GM12878 (cell line): ENCODE measurements at regions not wholly inside any gene's neighbourhood (a gene's known extent, or its start where the extent isn't known, plus 50 kb on each side); places are given as distances from the start of the nearest gene placed in this dataset.

Source experiments
- ATAC-seq: fragments of 200-7000 bp; cut with Tn5 transposase; 3 replicates; pipeline ENCODE4 v1.9.1; 2020; ENCODE audit warnings: mild to moderate bottlenecking, moderate library complexity
- BruUV-seq: library from RNA; stranded (reverse); fragments of 400-500 nt; replicated peaks from 2 replicates; lab custom pipeline; 2021; lab: Mats Ljungman, UMichigan
- CTCF ChIA-PET: fragments of 300-600 bp; sonication (Branson Sonifier 250); formaldehyde crosslinking; extraction: SDS; loops from one replicate; lab custom pipeline; 2021; ENCODE audit warnings: inconsistent platforms; lab: Yijun Ruan, JAX
- POLR2A ChIA-PET: fragments of 350-600 bp; formaldehyde crosslinking; extraction: SDS; loops from one replicate; lab custom pipeline; 2021; ENCODE audit warnings: inconsistent platforms; lab: Charles Lee
- RAD21 ChIA-PET: fragments of 300-600 bp; sonication (Branson Sonifier 250); formaldehyde crosslinking; loops from one replicate; lab custom pipeline; 2023; ENCODE audit warnings: antibody characterized with exemption; ENCODE audit not compliant: unreplicated experiment; lab: Charles Lee
- SMC1A ChIA-PET: fragments of 300-600 bp; sonication (Branson Sonifier 250); formaldehyde crosslinking; loops from one replicate; lab custom pipeline; 2023; ENCODE audit not compliant: unreplicated experiment, uncharacterized antibody; lab: Charles Lee
- DNase-seq: peaks from one replicate; pipeline ENCODE4 v3.0.0-alpha.2; 2011; ENCODE audit warnings: low read depth, low spot score
- FAIRE-seq: peaks from 3 replicates; lab custom pipeline; 2011; peaks lifted over from hg19 to GRCh38; lab: Jason Lieb, UNC
- H2AFZ ChIP-seq: 2 replicates; pipeline ENCODE4 v1.6.0; 2011; ENCODE audit warnings: low read depth, low read length, control low read depth; ENCODE audit not compliant: control insufficient read depth
- H3K27ac ChIP-seq: 2 replicates; pipeline ENCODE4 v1.5.1; 2011; ENCODE audit warnings: control low read depth; ENCODE audit not compliant: control insufficient read depth, insufficient read depth
- H3K27me3 ChIP-seq, 2 experiments: replicated peaks in 1 of 2; 2 replicates each; pipeline versions ENCODE4 v1.6.0 to v1.6.1; 2011; ENCODE audit warnings: low read length in 1 of 2; ENCODE audit not compliant: control insufficient read depth in 2 of 2, insufficient read depth in 2 of 2
- H3K36me3 ChIP-seq, 2 experiments: 2 replicates each; pipeline ENCODE4 v1.5.1; 2011; ENCODE audit warnings: low read length in 1 of 2; ENCODE audit not compliant: control insufficient read depth in 2 of 2, insufficient read depth in 2 of 2
- H3K4me1 ChIP-seq: 2 replicates; pipeline ENCODE4 v1.6.1; 2011; ENCODE audit warnings: mild to moderate bottlenecking, low read length, moderate library complexity, mixed read lengths; ENCODE audit not compliant: control insufficient read depth, insufficient read depth
- H3K4me2 ChIP-seq: 2 replicates; pipeline ENCODE4 v1.6.0; 2011; ENCODE audit warnings: control low read depth; ENCODE audit not compliant: control insufficient read depth, insufficient read depth
- H3K4me3 ChIP-seq: fragments of 200-600 bp; sonication (generic); 2 replicates; pipeline ENCODE4 v1.5.1; 2016
- H3K79me2 ChIP-seq: 2 replicates; pipeline ENCODE4 v1.6.0; 2011; ENCODE audit warnings: low read length; ENCODE audit not compliant: control insufficient read depth, insufficient read depth
- H3K9ac ChIP-seq: 2 replicates; pipeline ENCODE4 v1.8.0; 2011; ENCODE audit warnings: low read length, control low read depth, mixed read lengths; ENCODE audit not compliant: control insufficient read depth, insufficient read depth
- H3K9me3 ChIP-seq: replicated peaks from 3 replicates; pipeline ENCODE4 v1.5.1; 2011; ENCODE audit warnings: mild to moderate bottlenecking, low read length; ENCODE audit not compliant: control insufficient read depth, insufficient read depth
- H4K20me1 ChIP-seq: 2 replicates; pipeline ENCODE4 v1.6.0; 2011; ENCODE audit not compliant: control insufficient read depth, insufficient read depth
- CUX1 ChIP-seq: IDR thresholded peaks from 2 replicates; pipeline ENCODE4 v1.6.1; 2012; ENCODE audit warnings: improper control_type of control experiment, low read depth, low read length; ENCODE audit not compliant: insufficient replicate concordance
- ETV6 ChIP-seq, 2 experiments: fragments of 450-650 bp in 1 of 2; IDR thresholded peaks in 1 of 2; conservative IDR thresholded peaks in 1 of 2; 2 replicates each; pipeline ENCODE4 v1.6.1; 2014; ENCODE audit warnings: antibody characterized with exemption in 1 of 2, borderline replicate concordance in 1 of 2, low read depth in 1 of 2, mild to moderate bottlenecking in 1 of 2, moderate library complexity in 1 of 2
- FOXM1 ChIP-seq: IDR thresholded peaks from 2 replicates; pipeline ENCODE4 v1.6.1; 2012; ENCODE audit warnings: low read depth, mild to moderate bottlenecking, inconsistent platforms, low read length, moderate library complexity
- JUNB ChIP-seq: IDR thresholded peaks from 2 replicates; pipeline ENCODE4 v1.6.1; 2016; ENCODE audit warnings: antibody characterized with exemption, mild to moderate bottlenecking
- KAT2A ChIP-seq: conservative IDR thresholded peaks from 2 replicates; pipeline ENCODE4 v1.6.1; 2011; ENCODE audit warnings: low read depth, low read length; ENCODE audit not compliant: control insufficient read depth
- MLLT1 ChIP-seq: fragments of 450-650 bp; IDR thresholded peaks from 2 replicates; pipeline ENCODE4 v1.6.1; 2016; ENCODE audit warnings: mild to moderate bottlenecking
- RFX5 ChIP-seq: IDR thresholded peaks from 2 replicates; pipeline ENCODE4 v1.6.1; 2011; ENCODE audit warnings: low read depth, low read length, improper control_type of control experiment
- WGBS: methylation state at CpG from one replicate; pipeline ENCODE4 v1.1.6; 2016; ENCODE audit warnings: low lambda C conversion rate; ENCODE audit not compliant: insufficient replicate concordance, insufficient coverage; ENCODE audit errors: missing lambda C conversion rate; 5-methylcytosine and 5-hydroxymethylcytosine counted together
- in situ Hi-C: fragments of 300-500 bp; cut with MboI; formaldehyde crosslinking; loops from 9 replicates; pipeline ENCODE4 v1.14.3; 2018; ENCODE audit warnings: mixed read lengths
- intact Hi-C: fragments of 100-400 bp; cut with micrococcal nuclease; formaldehyde crosslinking; loops from one replicate; pipeline ENCODE4 v1.14.2; 2022; ENCODE audit not compliant: unreplicated experiment

GRCh38 chr4:56234098-56234497 lies 153.2 kb downstream of the AASDH start:
- Histone ChIP-seq H3K4me1 (no peaks in the 10 kb centered on the region), H2AFZ (no peak overlapping the region), H3K27me3 (no peaks in the 10 kb centered on the region; a peak in 1 of 4 replicates), H3K4me3 (no peak overlapping the region), H3K27ac (no peak overlapping the region), H3K79me2 (no peaks in the 10 kb centered on the region), H3K9ac (no peak overlapping the region), H3K4me2 (no peak overlapping the region), H3K9me3 (no peaks in the 10 kb centered on the region), H4K20me1 (no peaks in the 10 kb centered on the region), H3K36me3 (no peaks in the 10 kb centered on the region)
- intact Hi-C loops (no loop called here), in situ Hi-C loops (no loop called here)
- WGBS, result 0% methylated on average over 1 of the region's 1 CpG
- POLR2A ChIA-PET, result no interaction called here
- CTCF ChIA-PET, result no interaction called here
- DNase-seq, result no peak
- SMC1A ChIA-PET, result no interaction called here
- no peak for FAIRE-seq
- no peak for TF ChIP-seq FOXM1
- TF ChIP-seq ETV6 (conservative IDR thresholded peaks at IDR 0.05 in 1 of 2, IDR thresholded peaks at IDR 0.05 in 1 of 2; ENCODE audit: borderline replicate concordance in 1 of 2, low read depth in 1 of 2), result no peak
- no peak for TF ChIP-seq KAT2A
- TF ChIP-seq RFX5, result no peak
- no peak for ATAC-seq
- RAD21 ChIA-PET, result no interaction called here
- BruUV-seq, result no TSS peak

DNA sequence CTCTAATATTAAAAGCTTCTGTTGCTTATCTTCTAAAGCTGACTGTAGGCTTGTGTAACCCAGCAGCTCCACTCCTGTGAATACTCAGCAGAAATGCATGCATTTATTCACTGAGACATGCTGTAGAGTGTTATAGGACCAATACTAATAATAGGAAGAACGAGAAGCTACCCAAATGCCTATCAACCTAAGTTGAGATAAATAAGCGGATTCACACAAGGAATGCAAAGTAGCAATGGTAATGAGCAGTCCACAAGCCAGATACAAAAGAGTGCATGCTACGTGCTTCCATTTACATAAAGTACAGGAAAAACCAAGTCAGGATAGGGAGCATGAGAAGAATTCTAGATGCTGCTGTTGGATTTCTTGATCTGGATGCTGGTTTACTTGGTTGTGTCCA lies 155.9 kb downstream of the AASDH start:
- in situ Hi-C loops, result no loop called here
- H3K27ac ChIP-seq, result no peak overlapping the region
- no peaks in the 10 kb centered on the region for H3K27me3 ChIP-seq
- ChIA-PET CTCF (no interaction called here), POLR2A (no interaction called here), RAD21 (no interaction called here), SMC1A (no interaction called here)
- H3K9me3 ChIP-seq, result no peaks in the 10 kb centered on the region
- H3K9ac ChIP-seq, result no peak overlapping the region
- FAIRE-seq (no peak), ATAC-seq (no peak), DNase-seq (no peak)
- H2AFZ ChIP-seq, result no peak overlapping the region
- H3K4me3 ChIP-seq, result no peak overlapping the region
- no peaks in the 10 kb centered on the region for H3K79me2 ChIP-seq
- TF ChIP-seq CUX1 (no peak), MLLT1 (no peak), JUNB (no peak)
- no TSS peak for BruUV-seq
- intact Hi-C loops, result no loop called here
- no peaks in the 10 kb centered on the region for H3K4me1 ChIP-seq
- 18% methylated on average over 3 of the region's 3 CpGs for WGBS
- H4K20me1 ChIP-seq, result no peaks in the 10 kb centered on the region
- H3K36me3 ChIP-seq, result no peaks in the 10 kb centered on the region
- no peak overlapping the region for H3K4me2 ChIP-seq
